Peyer's patch (tissue), 4 donors: ENCODE measurements at regions not wholly inside any gene's neighbourhood (a gene's known extent, or its start where the extent isn't known, plus 50 kb on each side); places are given as distances from the start of the nearest gene placed in this dataset.

ENCODE experiments used
- CTCF ChIP-seq, 6 experiments: fragments of 450-650 bp in 4 of 6; fragments of 200-600 bp in 2 of 6; sonication (generic) in 1 of 6; IDR thresholded peaks; one replicate each; pipeline ENCODE4 v1.5.1; 2017 to 2019; ENCODE audit warnings: antibody characterized with exemption in 6 of 6, mild to moderate bottlenecking in 3 of 6, moderate library complexity in 1 of 6
- POLR2A ChIP-seq, 2 donors: fragments of 450-650 bp; IDR thresholded peaks; one replicate each; pipeline ENCODE4 v1.5.1; 2017; ENCODE audit warnings: antibody characterized with exemption in 2 of 2, mild to moderate bottlenecking in 2 of 2, moderate library complexity in 2 of 2

- TF ChIP-seq POLR2A (IDR thresholded peaks at IDR 0.05) = no peak
- TF ChIP-seq CTCF (IDR thresholded peaks at IDR 0.05) = no peak
Observed at GRCh38 chr9:129484352-129485000, 136.4 kb downstream of the C9orf50 start.
